ENCODE measurements at regions not wholly inside any gene's neighbourhood (a gene's known extent, or its start where the extent isn't known, plus 50 kb on each side); places are given as distances from the start of the nearest gene placed in this dataset.

DNA sequence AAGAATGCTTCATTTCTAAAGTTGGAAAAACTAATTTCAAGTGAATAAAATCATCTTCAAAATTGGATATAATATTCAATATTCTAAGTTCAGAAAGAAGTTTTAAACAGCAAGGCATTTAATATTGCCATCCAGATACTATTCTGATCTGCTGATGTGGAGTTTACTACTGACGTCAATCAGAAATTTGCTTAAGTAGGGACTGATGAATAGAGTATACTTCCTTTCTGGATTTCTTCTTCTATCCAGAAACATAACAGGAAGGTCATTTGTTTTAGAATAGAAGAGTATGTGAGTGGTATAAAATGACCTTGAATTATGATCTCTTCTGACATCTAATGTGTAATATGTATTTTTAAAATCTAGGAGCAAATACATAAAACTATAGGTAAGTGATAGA, 308.1 kb upstream of the ADGRL2 start:
- TF ChIP-seq EZH2 (IDR thresholded peaks at IDR 0.05; ENCODE audit: insufficient read depth, poor library complexity, severe bottlenecking) (no peak), EZH2phosphoT487 (IDR thresholded peaks at IDR 0.05; ENCODE audit: insufficient read depth, low read depth) (no peak)

Data from GM23248 (cell line).